ENCODE measurements at regions not wholly inside any gene's neighbourhood (a gene's known extent, or its start where the extent isn't known, plus 50 kb on each side); places are given as distances from the start of the nearest gene placed in this dataset.

DNA sequence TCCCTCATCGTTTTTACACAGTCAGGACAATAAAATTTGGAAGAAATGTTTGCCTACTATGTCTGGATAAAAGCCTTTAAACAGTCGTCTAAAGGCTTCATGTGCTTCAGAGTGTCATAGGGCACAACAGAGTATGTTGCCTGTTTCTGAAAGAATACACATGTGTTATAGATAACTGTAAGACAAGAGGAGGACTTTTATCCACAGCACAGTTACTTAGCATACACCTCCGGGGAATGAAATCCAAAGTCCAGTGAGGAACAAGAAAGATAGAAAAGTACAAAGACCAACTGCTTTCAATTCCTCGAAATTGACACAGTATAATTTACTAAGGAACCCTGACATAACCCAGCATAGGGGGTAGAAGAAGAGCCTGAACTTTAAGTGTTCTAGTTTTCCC, 835.6 kb downstream of the PCDH17 start:
- TF ChIP-seq ZBTB17 (tag by site-specific recombination; IDR thresholded peaks at IDR 0.05) (no peak), ZNF335 (tag by site-specific recombination; conservative IDR thresholded peaks at IDR 0.05) (no peak), ZNF530 (tag by site-specific recombination; IDR thresholded peaks at IDR 0.05; ENCODE audit: low read depth) (no peak), BCL11A (tag by site-specific recombination; IDR thresholded peaks at IDR 0.05; ENCODE audit: low read depth) (no peak), ZNF280C (tag by site-specific recombination; IDR thresholded peaks at IDR 0.05) (no peak), ZNF792 (tag by site-specific recombination; IDR thresholded peaks at IDR 0.05) (no peak), ZNF157 (tag by site-specific recombination; IDR thresholded peaks at IDR 0.05) (no peak), ZNF776 (tag by site-specific recombination; IDR thresholded peaks at IDR 0.05; ENCODE audit: borderline replicate concordance) (no peak), OSR2 (tag by site-specific recombination; IDR thresholded peaks at IDR 0.05) (no peak), ZBTB48 (tag by site-specific recombination; IDR thresholded peaks at IDR 0.05) (no peak), RBAK (tag by site-specific recombination; IDR thresholded peaks at IDR 0.05) (no peak), ZSCAN5A (tag by site-specific recombination; IDR thresholded peaks at IDR 0.05) (no peak), HOXD13 (CRISPR knock-in tag; IDR thresholded peaks at IDR 0.05; ENCODE audit: borderline replicate concordance) (no peak)
- Histone ChIP-seq H3K4me3 (ENCODE audit: low read depth, low read length) (no peak overlapping the region), H3K27ac (ENCODE audit: extremely low read depth, low read depth, low read length) (no peak overlapping the region), H3K4me1 (ENCODE audit: control insufficient read depth, insufficient read depth, low read length) (no peaks in the 10 kb centered on the region), H3K36me3 (ENCODE audit: control insufficient read depth in 2 of 2, insufficient read depth in 1 of 2, low read length in 2 of 2) (no peaks in the 10 kb centered on the region), H3K9me3 (ENCODE audit: control insufficient read depth, insufficient read depth, low read depth, low read length) (no peaks in the 10 kb centered on the region)
- POLR2A ChIA-PET: no interaction called here
- CTCF ChIA-PET: no interaction called here

- Histone ChIP-seq H3K4me3 (ENCODE audit: low read depth, low read length) (no peak overlapping the region), H3K4me1 (ENCODE audit: control insufficient read depth, insufficient read depth, low read length) (no peaks in the 10 kb centered on the region), H3K9me3 (ENCODE audit: control insufficient read depth, insufficient read depth, low read depth, low read length) (no peaks in the 10 kb centered on the region), H3K36me3 (ENCODE audit: control insufficient read depth in 2 of 2, insufficient read depth in 1 of 2, low read length in 2 of 2) (no peaks in the 10 kb centered on the region), H3K27ac (ENCODE audit: extremely low read depth, low read depth, low read length) (no peak overlapping the region)
- TF ChIP-seq ZBTB6 (tag by site-specific recombination; IDR thresholded peaks at IDR 0.05) (no peak), KLF1 (tag by site-specific recombination; IDR thresholded peaks at IDR 0.05) (no peak), IKZF3 (tag by site-specific recombination; IDR thresholded peaks at IDR 0.05) (no peak), ZNF292 (tag by site-specific recombination; IDR thresholded peaks at IDR 0.05; ENCODE audit: borderline replicate concordance, low read depth) (no peak), YY1 (tag by site-specific recombination; IDR thresholded peaks at IDR 0.05) (no peak), ZNF658 (tag by site-specific recombination; IDR thresholded peaks at IDR 0.05) (no peak), BCL11A (tag by site-specific recombination; IDR thresholded peaks at IDR 0.05; ENCODE audit: low read depth) (no peak), ZNF555 (tag by site-specific recombination; conservative IDR thresholded peaks at IDR 0.05) (no peak), ZBTB48 (tag by site-specific recombination; IDR thresholded peaks at IDR 0.05) (no peak), SP2 (tag by site-specific recombination; IDR thresholded peaks at IDR 0.05) (no peak), ZNF488 (tag by site-specific recombination; IDR thresholded peaks at IDR 0.05) (no peak), SP3 (tag by site-specific recombination; IDR thresholded peaks at IDR 0.05) (no peak), ZEB2 (tag by site-specific recombination; IDR thresholded peaks at IDR 0.05) (no peak)
- POLR2A ChIA-PET: no interaction called here
- CTCF ChIA-PET: no interaction called here
Measured at GRCh38 chr13:58472483-58472882, 840.9 kb downstream of the PCDH17 start.

All from HEK293 (cell line).